ENCODE measurements at regions not wholly inside any gene's neighbourhood (a gene's known extent, or its start where the extent isn't known, plus 50 kb on each side); places are given as distances from the start of the nearest gene placed in this dataset.

DNA sequence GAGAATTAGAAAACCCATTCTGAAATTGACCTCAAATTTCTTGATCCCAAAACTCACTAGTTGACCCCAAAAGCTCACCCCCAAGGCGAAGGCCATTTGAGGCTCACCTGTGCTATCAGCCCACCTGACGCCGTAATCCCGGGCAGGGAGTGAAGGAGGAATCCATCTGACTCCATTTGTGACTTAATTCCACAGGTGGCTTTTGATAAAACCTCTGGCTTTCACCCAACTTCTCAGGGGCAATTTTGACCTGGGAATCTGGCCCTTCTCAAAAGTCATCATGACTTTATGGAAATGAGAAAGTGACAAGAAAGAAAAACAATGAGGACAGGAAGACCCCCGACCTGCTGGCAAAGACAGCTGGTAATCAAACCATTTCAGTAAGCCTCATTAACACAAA is 86.9 kb upstream of the SALL3 start:
- no peak for ATAC-seq
- TF ChIP-seq, protein P1, sequence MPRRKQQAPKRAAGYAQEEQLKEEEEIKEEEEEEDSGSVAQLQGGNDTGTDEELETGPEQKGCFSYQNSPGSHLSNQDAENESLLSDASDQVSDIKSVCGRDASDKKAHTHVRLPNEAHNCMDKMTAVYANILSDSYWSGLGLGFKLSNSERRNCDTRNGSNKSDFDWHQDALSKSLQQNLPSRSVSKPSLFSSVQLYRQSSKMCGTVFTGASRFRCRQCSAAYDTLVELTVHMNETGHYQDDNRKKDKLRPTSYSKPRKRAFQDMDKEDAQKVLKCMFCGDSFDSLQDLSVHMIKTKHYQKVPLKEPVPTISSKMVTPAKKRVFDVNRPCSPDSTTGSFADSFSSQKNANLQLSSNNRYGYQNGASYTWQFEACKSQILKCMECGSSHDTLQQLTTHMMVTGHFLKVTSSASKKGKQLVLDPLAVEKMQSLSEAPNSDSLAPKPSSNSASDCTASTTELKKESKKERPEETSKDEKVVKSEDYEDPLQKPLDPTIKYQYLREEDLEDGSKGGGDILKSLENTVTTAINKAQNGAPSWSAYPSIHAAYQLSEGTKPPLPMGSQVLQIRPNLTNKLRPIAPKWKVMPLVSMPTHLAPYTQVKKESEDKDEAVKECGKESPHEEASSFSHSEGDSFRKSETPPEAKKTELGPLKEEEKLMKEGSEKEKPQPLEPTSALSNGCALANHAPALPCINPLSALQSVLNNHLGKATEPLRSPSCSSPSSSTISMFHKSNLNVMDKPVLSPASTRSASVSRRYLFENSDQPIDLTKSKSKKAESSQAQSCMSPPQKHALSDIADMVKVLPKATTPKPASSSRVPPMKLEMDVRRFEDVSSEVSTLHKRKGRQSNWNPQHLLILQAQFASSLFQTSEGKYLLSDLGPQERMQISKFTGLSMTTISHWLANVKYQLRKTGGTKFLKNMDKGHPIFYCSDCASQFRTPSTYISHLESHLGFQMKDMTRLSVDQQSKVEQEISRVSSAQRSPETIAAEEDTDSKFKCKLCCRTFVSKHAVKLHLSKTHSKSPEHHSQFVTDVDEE (CRISPR knock-in tag; IDR thresholded peaks at IDR 0.05): no peak
- TF ChIP-seq SNAI2 (CRISPR knock-in tag; IDR thresholded peaks at IDR 0.05): no peak
- TF ChIP-seq CSDC2 (CRISPR knock-in tag; IDR thresholded peaks at IDR 0.05): no peak
- no peak for TF ChIP-seq PPARA (CRISPR knock-in tag; IDR thresholded peaks at IDR 0.05; ENCODE audit: borderline replicate concordance)
- TF ChIP-seq, protein P2, sequence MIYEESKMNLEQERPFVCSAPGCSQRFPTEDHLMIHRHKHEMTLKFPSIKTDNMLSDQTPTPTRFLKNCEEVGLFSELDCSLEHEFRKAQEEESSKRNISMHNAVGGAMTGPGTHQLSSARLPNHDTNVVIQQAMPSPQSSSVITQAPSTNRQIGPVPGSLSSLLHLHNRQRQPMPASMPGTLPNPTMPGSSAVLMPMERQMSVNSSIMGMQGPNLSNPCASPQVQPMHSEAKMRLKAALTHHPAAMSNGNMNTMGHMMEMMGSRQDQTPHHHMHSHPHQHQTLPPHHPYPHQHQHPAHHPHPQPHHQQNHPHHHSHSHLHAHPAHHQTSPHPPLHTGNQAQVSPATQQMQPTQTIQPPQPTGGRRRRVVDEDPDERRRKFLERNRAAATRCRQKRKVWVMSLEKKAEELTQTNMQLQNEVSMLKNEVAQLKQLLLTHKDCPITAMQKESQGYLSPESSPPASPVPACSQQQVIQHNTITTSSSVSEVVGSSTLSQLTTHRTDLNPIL (CRISPR knock-in tag; IDR thresholded peaks at IDR 0.05; ENCODE audit: low read depth): no peak
- no peak for TF ChIP-seq BACH2 (CRISPR knock-in tag; IDR thresholded peaks at IDR 0.05; ENCODE audit: borderline replicate concordance)

DNA sequence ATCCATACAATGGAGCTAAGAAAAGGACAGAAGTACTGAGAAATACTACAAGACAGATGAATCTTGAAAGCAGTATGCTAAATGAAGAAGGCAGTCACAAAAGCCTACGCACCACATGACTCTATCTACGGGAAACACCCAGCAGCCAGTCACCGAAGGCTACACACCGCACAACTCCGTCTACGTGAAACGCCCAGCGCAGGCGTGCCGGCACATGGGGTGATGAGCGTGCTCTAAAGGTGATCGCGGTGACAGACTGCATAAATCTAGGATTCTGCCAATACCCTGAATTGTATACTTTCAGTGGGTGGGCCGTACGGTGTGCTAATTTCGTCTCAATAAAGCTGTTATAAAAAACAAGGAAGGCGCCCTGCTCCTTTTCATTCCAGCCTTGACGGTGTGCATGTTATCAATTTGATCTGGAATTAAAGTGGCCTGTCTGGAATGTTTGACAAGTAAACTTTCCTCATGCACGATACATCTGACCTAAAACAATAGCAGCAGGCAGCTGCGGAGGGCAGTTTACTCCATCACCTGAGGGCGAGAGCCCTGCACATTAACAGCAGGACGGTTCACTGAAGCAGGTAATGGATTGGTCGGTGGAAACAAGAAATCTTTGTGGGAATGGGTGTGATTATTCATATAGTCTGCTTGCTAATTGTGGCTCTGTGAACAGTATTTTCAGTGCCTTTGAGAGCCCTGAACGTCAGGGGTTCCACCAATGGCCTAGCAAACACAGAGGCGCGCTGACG is 86.2 kb upstream of the SALL3 start:
- TF ChIP-seq, protein P2 (CRISPR knock-in tag; IDR thresholded peaks at IDR 0.05; ENCODE audit: low read depth): no peak
- no peak for TF ChIP-seq BACH2 (CRISPR knock-in tag; IDR thresholded peaks at IDR 0.05; ENCODE audit: borderline replicate concordance)
- TF ChIP-seq CSDC2 (CRISPR knock-in tag; IDR thresholded peaks at IDR 0.05): no peak
- no peak for TF ChIP-seq ZFP3 (CRISPR knock-in tag; IDR thresholded peaks at IDR 0.05)
- no peak for TF ChIP-seq OSR1 (CRISPR knock-in tag; IDR thresholded peaks at IDR 0.05)
- no peak for TF ChIP-seq ZNF70 (CRISPR knock-in tag; IDR thresholded peaks at IDR 0.05)
- no peak for TF ChIP-seq PPARA (CRISPR knock-in tag; IDR thresholded peaks at IDR 0.05; ENCODE audit: borderline replicate concordance)
- TF ChIP-seq ARNTL (CRISPR knock-in tag; IDR thresholded peaks at IDR 0.05; ENCODE audit: borderline replicate concordance, low read depth): no peak
- no peak for TF ChIP-seq ZNF8 (CRISPR knock-in tag; IDR thresholded peaks at IDR 0.05)
- ATAC-seq: no peak

DNA sequence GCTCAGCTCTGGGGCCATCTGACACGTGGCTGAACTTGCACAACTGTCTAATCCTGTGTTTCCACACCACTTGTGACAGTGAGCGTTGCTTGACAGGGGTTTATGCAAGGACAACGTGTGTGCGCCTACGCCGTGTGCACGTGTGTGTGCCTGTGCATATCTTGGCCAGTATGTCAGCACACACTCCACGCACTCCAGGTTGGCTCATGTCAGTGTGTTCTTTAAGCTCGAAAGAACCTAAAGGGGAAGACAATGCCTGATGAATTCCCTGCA is 85.6 kb upstream of the SALL3 start:
- ATAC-seq: no peak
- no peak for TF ChIP-seq ZNF70 (CRISPR knock-in tag; IDR thresholded peaks at IDR 0.05)
- TF ChIP-seq ZNF565 (CRISPR knock-in tag; conservative IDR thresholded peaks at IDR 0.05; ENCODE audit: low read depth): no peak
- TF ChIP-seq GLIS3 (CRISPR knock-in tag; IDR thresholded peaks at IDR 0.05): no peak
- TF ChIP-seq, protein P3, sequence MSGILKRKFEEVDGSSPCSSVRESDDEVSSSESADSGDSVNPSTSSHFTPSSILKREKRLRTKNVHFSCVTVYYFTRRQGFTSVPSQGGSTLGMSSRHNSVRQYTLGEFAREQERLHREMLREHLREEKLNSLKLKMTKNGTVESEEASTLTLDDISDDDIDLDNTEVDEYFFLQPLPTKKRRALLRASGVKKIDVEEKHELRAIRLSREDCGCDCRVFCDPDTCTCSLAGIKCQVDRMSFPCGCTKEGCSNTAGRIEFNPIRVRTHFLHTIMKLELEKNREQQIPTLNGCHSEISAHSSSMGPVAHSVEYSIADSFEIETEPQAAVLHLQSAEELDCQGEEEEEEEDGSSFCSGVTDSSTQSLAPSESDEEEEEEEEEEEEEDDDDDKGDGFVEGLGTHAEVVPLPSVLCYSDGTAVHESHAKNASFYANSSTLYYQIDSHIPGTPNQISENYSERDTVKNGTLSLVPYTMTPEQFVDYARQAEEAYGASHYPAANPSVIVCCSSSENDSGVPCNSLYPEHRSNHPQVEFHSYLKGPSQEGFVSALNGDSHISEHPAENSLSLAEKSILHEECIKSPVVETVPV (CRISPR knock-in tag; IDR thresholded peaks at IDR 0.05): no peak
- TF ChIP-seq ISL1 (CRISPR knock-in tag; IDR thresholded peaks at IDR 0.05): no peak
- no peak for TF ChIP-seq TOX (CRISPR knock-in tag; IDR thresholded peaks at IDR 0.05; ENCODE audit: borderline replicate concordance)
- TF ChIP-seq PPARA (CRISPR knock-in tag; IDR thresholded peaks at IDR 0.05; ENCODE audit: borderline replicate concordance): no peak
- no peak for TF ChIP-seq RARB (CRISPR knock-in tag; IDR thresholded peaks at IDR 0.05)
- no peak for TF ChIP-seq ZFP30 (CRISPR knock-in tag; IDR thresholded peaks at IDR 0.05)
- no peak for TF ChIP-seq SNAI2 (CRISPR knock-in tag; IDR thresholded peaks at IDR 0.05)
- TF ChIP-seq, protein P4, sequence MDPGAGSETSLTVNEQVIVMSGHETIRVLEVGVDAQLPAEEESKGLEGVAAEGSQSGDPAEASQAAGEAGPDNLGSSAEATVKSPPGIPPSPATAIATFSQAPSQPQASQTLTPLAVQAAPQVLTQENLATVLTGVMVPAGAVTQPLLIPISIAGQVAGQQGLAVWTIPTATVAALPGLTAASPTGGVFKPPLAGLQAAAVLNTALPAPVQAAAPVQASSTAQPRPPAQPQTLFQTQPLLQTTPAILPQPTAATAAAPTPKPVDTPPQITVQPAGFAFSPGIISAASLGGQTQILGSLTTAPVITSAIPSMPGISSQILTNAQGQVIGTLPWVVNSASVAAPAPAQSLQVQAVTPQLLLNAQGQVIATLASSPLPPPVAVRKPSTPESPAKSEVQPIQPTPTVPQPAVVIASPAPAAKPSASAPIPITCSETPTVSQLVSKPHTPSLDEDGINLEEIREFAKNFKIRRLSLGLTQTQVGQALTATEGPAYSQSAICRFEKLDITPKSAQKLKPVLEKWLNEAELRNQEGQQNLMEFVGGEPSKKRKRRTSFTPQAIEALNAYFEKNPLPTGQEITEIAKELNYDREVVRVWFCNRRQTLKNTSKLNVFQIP (CRISPR knock-in tag; IDR thresholded peaks at IDR 0.05; ENCODE audit: borderline replicate concordance, low read depth): no peak
